ENCODE measurements at regions not wholly inside any gene's neighbourhood (a gene's known extent, or its start where the extent isn't known, plus 50 kb on each side); places are given as distances from the start of the nearest gene placed in this dataset.

DNA sequence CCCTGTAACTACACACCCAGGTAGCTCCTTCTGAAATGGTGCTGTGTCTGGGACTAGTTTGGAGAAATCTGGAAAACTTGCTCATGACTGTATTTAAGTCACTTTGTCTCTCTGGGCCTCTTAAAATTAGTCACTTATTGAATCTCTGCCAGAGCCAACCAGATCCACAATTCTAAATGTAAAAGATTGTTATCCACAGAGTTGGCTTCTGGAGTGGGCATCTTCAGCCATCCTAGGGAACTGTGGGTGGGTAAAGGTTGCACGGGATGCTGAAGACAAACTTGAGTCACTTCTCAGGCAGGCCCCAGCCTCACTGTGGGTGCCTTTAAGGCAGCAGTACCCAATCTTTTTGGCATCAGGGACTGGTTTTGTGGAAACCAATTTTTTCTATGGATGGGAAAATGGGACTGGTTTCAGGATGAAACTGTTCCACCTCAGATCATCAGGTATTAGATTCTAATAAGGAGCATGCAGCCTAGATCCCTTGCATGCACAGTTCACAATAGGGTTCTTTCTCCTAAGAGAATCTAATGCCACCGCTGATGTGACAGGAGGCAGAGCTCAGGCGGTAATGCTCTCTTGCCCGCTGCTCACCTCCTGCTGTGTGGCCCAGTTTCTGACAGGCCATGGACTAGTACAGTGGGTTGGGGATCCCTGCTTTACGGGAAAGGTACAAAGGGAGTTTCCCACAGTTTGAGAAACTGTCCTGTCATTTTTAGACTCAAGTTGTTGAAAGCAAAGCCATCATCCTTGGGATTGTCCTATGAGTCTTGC lies 98.3 kb upstream of the SPRED2 start:
- no peaks in the 10 kb centered on the region for H3K9me3 Mint-ChIP-seq
- no peak overlapping the region for H3K27ac Mint-ChIP-seq
- H3K36me3 Mint-ChIP-seq: no peaks in the 10 kb centered on the region
- H3K4me1 Mint-ChIP-seq: no peaks in the 10 kb centered on the region
- no peaks in the 10 kb centered on the region for H3K27me3 Mint-ChIP-seq
- no peak overlapping the region for H3K4me3 Mint-ChIP-seq

GRCh38 chr2:65529419-65529818 lies 97.0 kb upstream of the SPRED2 start:
- Mint-ChIP-seq H3K4me3 (no peak overlapping the region), H3K9me3 (no peaks in the 10 kb centered on the region), H3K4me1 (no peaks in the 10 kb centered on the region), H3K27ac (no peak overlapping the region), H3K36me3 (no peaks in the 10 kb centered on the region), H3K27me3 (no peaks in the 10 kb centered on the region)

- Mint-ChIP-seq H3K36me3 (no peaks in the 10 kb centered on the region), H3K4me3 (no peak overlapping the region), H3K4me1 (no peaks in the 10 kb centered on the region), H3K27me3 (no peaks in the 10 kb centered on the region), H3K27ac (no peak overlapping the region), H3K9me3 (no peaks in the 10 kb centered on the region)
These were observed 95.8 kb upstream of the SPRED2 start for GRCh38 chr2:65528241-65528574.

- no peak overlapping the region for H3K27ac Mint-ChIP-seq
- H3K4me1 Mint-ChIP-seq: no peaks in the 10 kb centered on the region
- H3K27me3 Mint-ChIP-seq: no peaks in the 10 kb centered on the region
- no peaks in the 10 kb centered on the region for H3K9me3 Mint-ChIP-seq
- H3K4me3 Mint-ChIP-seq: no peak overlapping the region
- H3K36me3 Mint-ChIP-seq: no peaks in the 10 kb centered on the region
These were observed 95.2 kb upstream of the SPRED2 start for GRCh38 chr2:65527451-65528240.

DNA sequence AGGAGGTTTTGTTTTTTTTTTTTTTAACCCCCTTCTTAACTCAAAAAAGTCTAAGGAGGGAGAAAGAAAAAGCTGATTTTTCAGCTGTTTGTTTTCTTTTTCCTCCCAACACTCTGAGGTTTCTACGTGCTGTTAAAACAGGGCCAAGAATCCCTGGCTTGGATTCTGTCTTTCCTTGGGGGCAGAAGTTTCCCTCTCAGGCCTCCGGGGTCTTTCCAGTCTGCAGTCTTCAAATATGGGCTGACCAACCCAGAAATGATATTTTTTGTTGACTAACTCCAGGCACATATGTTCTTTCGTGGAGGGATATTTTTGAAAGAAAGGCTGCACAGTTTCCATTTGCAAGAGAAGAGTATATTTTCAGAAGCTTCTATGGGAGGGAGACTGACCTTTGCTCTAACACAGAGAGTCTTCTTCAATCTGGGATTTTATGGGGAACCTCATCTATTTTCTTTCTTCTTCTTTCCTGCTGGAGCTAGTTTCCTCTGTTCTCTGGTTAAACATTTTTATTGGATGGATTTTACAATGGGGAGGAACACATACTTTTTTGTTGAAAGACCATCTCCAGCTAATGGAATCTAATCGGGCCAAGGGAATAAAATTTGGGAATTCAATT lies 93.3 kb upstream of the SPRED2 start:
- Mint-ChIP-seq H3K36me3 (no peaks in the 10 kb centered on the region), H3K27me3 (no peaks in the 10 kb centered on the region), H3K9me3 (no peaks in the 10 kb centered on the region)

GRCh38 chr2:65522922-65523321 lies 90.5 kb upstream of the SPRED2 start:
- Mint-ChIP-seq H3K9me3 (no peaks in the 10 kb centered on the region), H3K27ac (no peak overlapping the region), H3K27me3 (no peaks in the 10 kb centered on the region), H3K4me3 (no peak overlapping the region), H3K36me3 (no peaks in the 10 kb centered on the region), H3K4me1 (no peaks in the 10 kb centered on the region)

More for the DNA sequence above, 93.3 kb upstream of the SPRED2 start:
- H3K4me3 Mint-ChIP-seq: no peak overlapping the region
- no peaks in the 10 kb centered on the region for H3K4me1 Mint-ChIP-seq
- no peak overlapping the region for H3K27ac Mint-ChIP-seq

DNA sequence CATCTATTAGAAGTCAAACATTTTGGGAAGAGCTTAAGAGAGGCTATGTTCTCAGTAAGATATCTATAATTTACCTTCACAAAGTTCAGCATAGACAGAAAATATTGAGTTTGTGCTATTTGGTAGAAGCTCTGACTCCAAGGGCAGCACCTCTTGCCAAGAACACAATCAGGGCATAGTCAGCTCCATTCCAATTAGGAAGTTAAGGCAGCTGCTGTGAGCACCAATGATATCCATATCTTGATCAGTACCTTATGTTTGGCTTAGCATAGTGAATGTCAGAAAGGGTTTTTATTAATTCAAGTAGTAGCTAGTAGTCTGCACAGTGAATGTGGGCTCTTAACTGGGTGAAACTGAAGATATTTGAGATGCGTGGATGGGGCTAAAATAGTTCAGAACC lies 86.4 kb upstream of the SPRED2 start:
- peaks cover 2% of the 10 kb centered on the region for H3K27me3 Mint-ChIP-seq
- H3K4me3 Mint-ChIP-seq: no peak overlapping the region
- H3K27ac Mint-ChIP-seq: no peak overlapping the region
- no peaks in the 10 kb centered on the region for H3K4me1 Mint-ChIP-seq
- H3K36me3 Mint-ChIP-seq: no peaks in the 10 kb centered on the region
- H3K9me3 Mint-ChIP-seq: no peaks in the 10 kb centered on the region

DNA sequence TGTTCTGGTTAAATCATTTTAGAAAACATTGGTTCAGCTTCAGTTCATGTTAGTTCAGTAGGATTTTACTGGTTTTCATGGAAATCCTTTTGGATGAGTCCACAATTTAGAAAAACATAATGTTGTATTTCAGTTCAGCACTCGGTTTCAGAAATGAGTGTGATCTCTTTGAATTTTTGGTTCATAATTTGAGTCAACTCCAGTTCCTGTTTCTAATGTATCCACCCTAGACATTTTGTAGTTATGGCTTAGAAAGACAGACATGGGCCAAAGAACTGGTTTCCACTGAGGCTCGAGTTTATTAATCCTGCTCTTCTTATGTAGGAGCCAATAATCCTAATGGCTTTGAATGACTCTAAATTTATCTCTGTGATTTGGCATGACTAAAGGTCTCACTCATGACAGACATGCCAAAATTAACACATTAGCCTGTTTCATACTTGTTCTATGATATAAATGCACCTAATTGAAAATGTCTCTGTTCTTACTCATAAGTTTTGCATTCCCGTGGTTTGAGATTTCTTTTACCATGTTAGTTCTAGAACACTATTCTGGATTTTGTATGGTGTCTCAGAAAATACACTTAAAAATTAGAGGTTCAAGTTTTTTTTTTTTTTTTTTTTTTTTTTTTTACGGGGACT lies 82.3 kb upstream of the SPRED2 start:
- Mint-ChIP-seq H3K27ac (no peak overlapping the region), H3K36me3 (no peaks in the 10 kb centered on the region), H3K9me3 (no peaks in the 10 kb centered on the region), H3K4me3 (no peak overlapping the region), H3K4me1 (no peaks in the 10 kb centered on the region), H3K27me3 (peaks cover 2% of the 10 kb centered on the region)

DNA sequence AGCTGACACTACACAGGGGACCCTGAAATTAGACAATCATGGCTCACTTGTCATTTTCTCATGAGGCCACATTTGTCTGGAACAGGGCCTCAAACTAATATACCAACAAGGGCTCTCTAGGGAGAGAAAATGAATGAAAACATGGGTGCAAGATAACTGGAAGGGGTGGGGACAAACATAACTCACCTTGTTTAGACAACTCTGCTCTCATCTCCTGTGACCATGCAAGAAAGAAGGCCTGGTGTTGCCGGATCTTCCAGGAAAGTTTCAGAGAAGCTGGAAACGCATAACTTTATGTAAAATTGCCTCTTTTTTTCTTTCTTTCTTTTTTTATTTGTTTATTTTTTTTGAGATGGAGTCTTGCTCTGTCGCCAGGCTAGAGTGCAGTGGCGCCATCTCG lies 80.4 kb upstream of the SPRED2 start:
- no peaks in the 10 kb centered on the region for H3K4me1 Mint-ChIP-seq
- no peak overlapping the region for H3K4me3 Mint-ChIP-seq
- H3K9me3 Mint-ChIP-seq: no peaks in the 10 kb centered on the region
- H3K27me3 Mint-ChIP-seq: peaks cover 5% of the 10 kb centered on the region
- H3K36me3 Mint-ChIP-seq: no peaks in the 10 kb centered on the region
- no peak overlapping the region for H3K27ac Mint-ChIP-seq

GRCh38 chr2:65511306-65511705 lies 78.9 kb upstream of the SPRED2 start:
- H3K27me3 Mint-ChIP-seq: peaks cover 5% of the 10 kb centered on the region
- H3K4me3 Mint-ChIP-seq: no peak overlapping the region
- H3K4me1 Mint-ChIP-seq: no peaks in the 10 kb centered on the region
- H3K9me3 Mint-ChIP-seq: no peaks in the 10 kb centered on the region
- H3K27ac Mint-ChIP-seq: no peak overlapping the region
- H3K36me3 Mint-ChIP-seq: no peaks in the 10 kb centered on the region

GRCh38 chr2:65508225-65508624 lies 75.8 kb upstream of the SPRED2 start:
- Mint-ChIP-seq H3K4me1 (no peaks in the 10 kb centered on the region), H3K27me3 (peaks cover 3% of the 10 kb centered on the region), H3K4me3 (no peak overlapping the region), H3K36me3 (no peaks in the 10 kb centered on the region), H3K27ac (no peak overlapping the region), H3K9me3 (no peaks in the 10 kb centered on the region)

- Mint-ChIP-seq H3K27ac (no peak overlapping the region), H3K36me3 (no peaks in the 10 kb centered on the region), H3K4me1 (no peaks in the 10 kb centered on the region), H3K4me3 (no peak overlapping the region), H3K9me3 (no peaks in the 10 kb centered on the region), H3K27me3 (peaks cover 3% of the 10 kb centered on the region)
These were observed 75.0 kb upstream of the SPRED2 start for GRCh38 chr2:65507102-65508069.

DNA sequence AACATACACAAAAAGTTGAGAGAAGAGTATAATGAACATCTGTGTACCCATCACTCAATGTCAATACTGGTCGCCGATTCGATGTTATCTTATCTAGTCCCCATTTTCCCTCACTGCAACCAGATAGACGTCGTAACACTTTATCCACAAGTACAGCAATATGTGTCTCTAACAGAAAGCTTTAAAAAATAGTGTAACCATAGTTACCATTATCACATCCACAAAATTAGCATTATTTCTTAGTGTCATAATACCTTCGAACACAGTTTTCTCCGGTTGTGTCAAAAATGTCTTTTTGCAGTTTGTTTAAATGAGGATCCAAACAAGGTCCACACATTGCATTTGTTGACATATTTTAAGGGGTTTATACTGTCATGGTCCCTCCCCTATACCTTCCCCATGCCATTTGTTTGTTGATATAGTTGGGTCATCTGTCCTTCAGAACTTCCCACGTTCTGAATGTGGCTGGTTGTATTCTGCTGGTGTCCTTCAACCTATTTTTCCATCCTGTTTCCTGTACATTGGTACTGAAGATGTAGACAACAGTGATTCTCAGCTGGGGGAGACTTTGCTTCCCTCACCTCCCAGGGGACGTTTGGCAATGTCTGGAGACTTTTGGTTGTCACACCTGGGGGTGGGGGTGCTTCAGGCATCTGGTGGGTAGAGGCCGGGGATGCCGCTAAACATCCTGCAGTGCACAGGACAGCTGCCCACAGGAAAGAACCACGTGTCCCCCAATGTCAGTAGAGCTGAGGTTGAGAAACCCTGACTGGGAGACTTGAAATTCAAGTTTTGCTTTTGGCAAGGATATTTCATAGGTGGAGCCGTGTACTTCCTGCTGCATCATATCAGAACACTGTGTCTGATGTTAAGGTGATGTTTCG lies 72.7 kb upstream of the SPRED2 start:
- Mint-ChIP-seq H3K27ac (no peak overlapping the region), H3K4me3 (no peak overlapping the region), H3K4me1 (no peaks in the 10 kb centered on the region), H3K36me3 (no peaks in the 10 kb centered on the region), H3K9me3 (no peaks in the 10 kb centered on the region), H3K27me3 (peaks cover 3% of the 10 kb centered on the region)

DNA sequence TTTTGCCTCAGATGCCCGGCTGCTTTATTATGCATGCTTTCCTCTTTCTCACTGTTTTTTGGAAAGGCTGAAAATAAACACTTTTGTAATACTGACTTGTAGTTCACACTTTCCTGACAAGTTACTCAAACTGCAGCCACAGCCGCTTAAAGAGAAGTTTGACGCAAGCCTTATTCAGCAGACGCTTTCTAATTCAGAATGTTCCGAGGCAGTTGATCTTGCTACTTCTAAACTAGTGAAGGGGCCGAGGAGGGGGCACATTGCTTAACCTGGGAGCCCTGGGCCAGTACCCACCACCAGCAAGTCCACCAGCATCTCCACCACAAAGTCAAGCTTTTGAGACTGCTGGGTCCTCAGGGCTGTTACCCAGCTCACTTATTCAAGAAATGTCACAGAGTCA lies 71.8 kb upstream of the SPRED2 start:
- no peaks in the 10 kb centered on the region for H3K4me1 Mint-ChIP-seq
- H3K27ac Mint-ChIP-seq: no peak overlapping the region
- peaks cover 3% of the 10 kb centered on the region for H3K27me3 Mint-ChIP-seq
- no peak overlapping the region for H3K4me3 Mint-ChIP-seq
- no peaks in the 10 kb centered on the region for H3K9me3 Mint-ChIP-seq
- H3K36me3 Mint-ChIP-seq: no peaks in the 10 kb centered on the region
